Effector memory CD4-positive, alpha-beta T cell (primary cell): ENCODE measurements at regions not wholly inside any gene's neighbourhood (a gene's known extent, or its start where the extent isn't known, plus 50 kb on each side); places are given as distances from the start of the nearest gene placed in this dataset.

ENCODE experiments used
- DNase-seq, 3 donors: peaks; one replicate each; pipeline ENCODE4 v3.0.0-alpha.2; 2020
- H3K27ac ChIP-seq: 2 replicates; pipeline ENCODE4 v1.7.0; 2013; ENCODE audit warnings: mild to moderate bottlenecking, low read length, moderate library complexity; ENCODE audit not compliant: insufficient read depth, poor library complexity, severe bottlenecking
- H3K27me3 ChIP-seq: replicated peaks from 2 replicates; pipeline ENCODE4 v1.7.0; 2013; ENCODE audit warnings: mild to moderate bottlenecking, low read length; ENCODE audit not compliant: insufficient read depth, control insufficient read depth, poor library complexity, severe bottlenecking
- H3K36me3 ChIP-seq: 2 replicates; pipeline ENCODE4 v1.7.0; 2013; ENCODE audit warnings: mild to moderate bottlenecking, low read length, moderate library complexity; ENCODE audit not compliant: control insufficient read depth, insufficient read depth
- H3K4me1 ChIP-seq: 2 replicates; pipeline ENCODE4 v1.7.0; 2013; ENCODE audit warnings: low read length, mild to moderate bottlenecking; ENCODE audit not compliant: control insufficient read depth, insufficient read depth, poor library complexity, severe bottlenecking
- H3K4me3 ChIP-seq: 2 replicates; pipeline ENCODE4 v1.7.0; 2013; ENCODE audit warnings: low read length, low read depth, mild to moderate bottlenecking; ENCODE audit not compliant: insufficient read depth, poor library complexity, severe bottlenecking
- H3K9me3 ChIP-seq: 2 replicates; pipeline ENCODE4 v1.7.0; 2013; ENCODE audit warnings: mild to moderate bottlenecking, low read length, moderate library complexity; ENCODE audit not compliant: control insufficient read depth

DNA sequence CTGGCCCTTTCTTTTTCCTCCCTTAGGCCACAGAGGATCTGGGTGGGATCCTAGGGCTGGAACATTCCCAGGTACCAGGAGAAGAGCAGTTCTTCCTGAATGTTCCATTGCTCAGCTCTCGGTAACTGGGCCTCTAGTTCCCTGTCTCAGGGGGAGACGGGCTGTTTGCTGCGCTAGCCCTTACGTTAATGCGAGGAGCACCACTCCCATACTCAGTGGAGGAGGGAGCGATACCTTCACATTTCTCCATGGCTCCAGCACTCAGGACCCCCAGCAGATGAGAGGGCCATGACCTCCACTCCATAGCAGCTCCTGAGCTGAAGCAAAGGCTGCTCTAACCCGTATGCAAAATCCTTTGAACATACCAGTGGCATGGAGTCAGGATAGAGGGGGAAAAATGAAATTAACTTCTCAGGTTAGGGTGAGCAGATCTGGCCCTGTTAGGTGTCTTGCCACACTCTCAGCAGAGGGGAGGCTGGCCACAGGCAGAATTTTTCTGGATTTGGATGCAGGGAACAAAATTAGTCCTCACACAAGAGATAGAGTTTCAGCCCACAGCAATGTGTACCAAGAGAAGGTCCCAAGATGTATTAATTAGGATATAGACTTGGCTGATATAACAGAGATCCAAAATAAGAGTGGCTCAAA lies 206.7 kb downstream of the ZFP36L2 start:
- no peak for DNase-seq
- H3K4me1 ChIP-seq = no peaks in the 10 kb centered on the region
- no peaks in the 10 kb centered on the region for H3K27me3 ChIP-seq
- no peaks in the 10 kb centered on the region for H3K36me3 ChIP-seq
- H3K4me3 ChIP-seq = no peak overlapping the region
- no peak overlapping the region for H3K27ac ChIP-seq
- H3K9me3 ChIP-seq = peaks cover 3% of the 10 kb centered on the region

DNA sequence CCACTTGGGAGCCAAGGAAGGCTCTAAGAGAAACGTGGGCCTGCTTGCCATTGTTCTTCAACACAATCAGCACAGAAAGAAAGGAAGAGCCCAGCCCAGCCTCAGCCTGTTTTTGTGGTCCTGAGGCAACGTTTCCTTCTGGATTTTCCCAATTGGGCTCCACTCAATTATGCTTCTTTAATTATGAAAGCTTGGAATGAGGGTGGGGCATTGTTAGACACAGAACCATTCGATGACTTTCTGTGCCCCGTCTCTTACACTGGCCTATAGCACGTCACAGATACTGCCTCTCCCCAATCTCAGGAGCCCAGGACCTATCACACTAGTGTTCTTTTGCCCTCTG lies 207.4 kb downstream of the ZFP36L2 start:
- H3K4me1 ChIP-seq = no peaks in the 10 kb centered on the region
- no peak overlapping the region for H3K4me3 ChIP-seq
- no peak overlapping the region for H3K27ac ChIP-seq
- no peaks in the 10 kb centered on the region for H3K27me3 ChIP-seq
- no peak for DNase-seq
- no peaks in the 10 kb centered on the region for H3K36me3 ChIP-seq
- peaks cover 3% of the 10 kb centered on the region for H3K9me3 ChIP-seq

DNA sequence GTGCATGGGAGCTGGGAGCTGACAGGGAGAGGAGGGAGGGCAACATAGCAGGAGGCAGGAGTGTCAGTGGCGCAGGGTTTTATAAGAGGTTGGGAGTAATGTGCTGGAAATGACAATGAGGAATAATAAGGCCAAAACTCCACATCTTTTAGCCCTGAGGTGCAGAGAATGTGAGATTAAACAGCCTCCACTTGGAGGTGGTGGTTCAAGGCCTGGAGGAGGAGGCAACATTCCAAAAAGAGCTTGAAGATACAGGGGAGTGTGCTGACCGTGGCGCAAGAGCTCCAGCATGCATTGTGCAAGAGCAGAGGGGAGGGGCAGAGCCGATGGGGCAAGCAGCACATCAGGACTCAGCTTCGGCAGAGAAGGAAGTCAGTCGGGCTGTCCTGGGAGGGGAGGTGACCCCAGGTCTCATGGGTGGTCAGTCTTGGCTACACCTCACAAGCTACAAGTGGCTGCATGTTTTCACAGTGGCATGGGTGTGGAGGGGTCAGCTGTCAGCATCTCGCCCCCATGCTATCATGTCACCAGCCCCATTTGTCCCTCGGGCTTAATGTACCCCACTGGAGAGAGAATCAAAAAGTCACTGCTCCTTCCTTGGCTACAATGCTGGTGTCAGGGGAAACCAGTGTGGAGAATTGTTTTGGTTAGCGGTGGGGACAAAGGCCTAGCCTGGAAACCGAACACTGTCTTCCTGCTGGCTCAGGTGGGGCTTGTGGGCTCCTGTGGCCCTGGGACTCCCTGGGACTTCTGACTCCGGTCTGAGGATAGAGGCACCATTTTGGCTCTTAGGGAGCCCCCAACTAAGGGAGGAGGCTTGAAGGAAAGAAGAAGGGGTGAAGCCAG lies 208.0 kb downstream of the ZFP36L2 start:
- no peaks in the 10 kb centered on the region for H3K4me1 ChIP-seq
- H3K27ac ChIP-seq = no peak overlapping the region

DNA sequence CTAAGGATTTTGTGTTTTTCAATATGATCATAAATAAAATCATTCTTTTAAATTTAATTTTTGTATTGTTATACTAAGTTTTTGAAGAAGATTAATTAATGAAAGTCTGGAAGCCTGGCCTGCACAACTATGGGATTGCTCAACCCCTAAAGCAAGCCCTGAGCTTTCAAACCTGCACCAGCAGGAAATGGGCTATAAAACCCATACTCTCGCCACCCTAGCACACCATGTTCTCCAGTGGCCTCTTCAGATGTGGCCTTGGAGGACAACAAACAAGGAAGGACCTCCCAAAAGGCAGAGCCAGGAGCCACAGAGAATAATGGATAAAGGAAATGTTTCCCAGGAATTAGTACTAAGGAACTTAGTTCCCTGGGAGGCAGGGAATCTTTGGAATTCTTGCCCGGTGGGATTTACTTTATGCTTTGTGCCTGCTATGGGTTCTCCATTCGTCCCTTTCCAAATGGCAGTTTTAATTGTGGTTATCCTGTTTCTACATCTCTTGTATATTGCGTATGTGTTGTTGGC lies 212.5 kb downstream of the ZFP36L2 start:
- H3K36me3 ChIP-seq = no peaks in the 10 kb centered on the region
- H3K4me3 ChIP-seq = no peak overlapping the region
- no peaks in the 10 kb centered on the region for H3K4me1 ChIP-seq
- no peak for DNase-seq
- no peaks in the 10 kb centered on the region for H3K9me3 ChIP-seq
- H3K27ac ChIP-seq = no peak overlapping the region
- no peaks in the 10 kb centered on the region for H3K27me3 ChIP-seq

More for the DNA sequence above, 208.0 kb downstream of the ZFP36L2 start:
- H3K27me3 ChIP-seq = no peaks in the 10 kb centered on the region
- no peak overlapping the region for H3K4me3 ChIP-seq
- no peak for DNase-seq
- H3K36me3 ChIP-seq = no peaks in the 10 kb centered on the region
- H3K9me3 ChIP-seq = peaks cover 3% of the 10 kb centered on the region

DNA sequence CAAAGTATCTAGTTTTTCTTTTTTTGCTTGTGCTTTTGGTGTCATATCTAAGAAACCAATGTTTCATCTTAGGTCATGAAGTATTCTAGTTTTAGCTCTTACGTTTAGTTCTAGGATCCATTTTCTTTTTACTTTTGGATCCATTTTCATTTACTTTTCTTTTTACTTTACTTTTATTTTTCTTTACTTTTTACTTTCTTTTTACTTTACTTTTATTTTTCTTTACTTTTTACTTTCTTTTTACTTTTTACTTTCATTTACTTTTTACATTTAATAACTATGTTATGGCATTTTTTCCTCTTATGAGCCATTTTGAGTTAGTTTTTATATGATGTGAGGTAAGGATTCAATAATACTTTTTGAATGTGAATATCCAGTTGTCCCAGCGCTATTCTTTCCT lies 213.4 kb downstream of the ZFP36L2 start:
- H3K9me3 ChIP-seq = no peaks in the 10 kb centered on the region
- no peak overlapping the region for H3K27ac ChIP-seq
- no peaks in the 10 kb centered on the region for H3K4me1 ChIP-seq
- H3K4me3 ChIP-seq = no peak overlapping the region
- DNase-seq = no peak
- no peaks in the 10 kb centered on the region for H3K27me3 ChIP-seq
- H3K36me3 ChIP-seq = no peaks in the 10 kb centered on the region

DNA sequence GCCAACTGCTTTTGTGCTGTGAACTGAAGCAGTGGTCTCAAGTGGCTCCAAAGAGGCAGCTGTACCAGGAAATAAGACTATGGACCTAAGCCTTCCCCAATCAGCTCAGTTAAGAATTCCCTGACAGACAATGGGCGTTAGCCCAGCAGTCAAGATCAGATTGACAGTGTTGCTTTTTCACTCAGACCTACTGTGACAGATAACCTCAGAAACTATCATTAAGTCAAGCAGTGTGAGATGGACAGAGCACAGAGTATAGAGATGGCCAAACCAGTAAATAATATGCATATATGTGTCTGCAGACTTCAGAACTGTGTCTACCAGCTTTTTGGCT lies 215.3 kb downstream of the ZFP36L2 start:
- no peaks in the 10 kb centered on the region for H3K4me1 ChIP-seq
- H3K4me3 ChIP-seq = no peak overlapping the region
- DNase-seq = no peak
- no peaks in the 10 kb centered on the region for H3K36me3 ChIP-seq
- H3K27me3 ChIP-seq = no peaks in the 10 kb centered on the region
- H3K27ac ChIP-seq = no peak overlapping the region
- no peaks in the 10 kb centered on the region for H3K9me3 ChIP-seq

DNA sequence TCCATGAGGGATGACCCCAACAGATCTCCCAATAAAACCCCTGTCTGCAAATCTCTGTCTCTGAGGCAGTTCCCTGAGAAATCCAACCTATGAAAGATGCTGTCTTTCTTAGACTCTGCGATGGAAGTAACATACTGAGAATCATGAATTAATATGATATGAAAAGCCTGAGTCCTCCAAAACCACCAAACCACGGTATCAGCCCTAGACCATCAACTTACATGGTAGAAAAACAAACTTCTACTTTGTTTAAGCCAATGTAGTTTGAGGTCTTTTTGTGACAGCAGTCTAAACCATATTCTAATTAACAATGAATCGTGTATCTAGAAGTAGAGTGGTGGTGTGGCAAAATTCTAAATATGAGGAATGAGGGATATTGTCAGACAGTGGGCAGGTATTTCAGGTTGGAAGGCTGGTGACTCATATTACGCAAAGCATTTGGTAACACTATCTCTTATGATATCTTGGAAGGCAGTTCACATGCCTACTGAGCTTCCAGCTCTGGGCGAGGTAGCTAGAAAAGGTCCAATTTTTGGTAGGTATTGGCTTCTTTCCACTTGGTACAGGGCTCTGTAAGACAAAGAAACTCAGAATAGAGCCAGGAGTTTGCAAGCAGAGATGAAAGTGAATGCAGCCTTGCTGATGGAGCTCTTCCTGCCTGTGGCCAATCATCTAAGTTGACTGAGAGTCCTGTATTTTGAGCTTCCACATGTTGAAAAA lies 215.8 kb downstream of the ZFP36L2 start:
- Histone ChIP-seq H3K4me3 (no peak overlapping the region), H3K36me3 (no peaks in the 10 kb centered on the region), H3K27ac (no peak overlapping the region), H3K9me3 (no peaks in the 10 kb centered on the region), H3K27me3 (no peaks in the 10 kb centered on the region), H3K4me1 (no peaks in the 10 kb centered on the region)
- DNase-seq = no peak

DNA sequence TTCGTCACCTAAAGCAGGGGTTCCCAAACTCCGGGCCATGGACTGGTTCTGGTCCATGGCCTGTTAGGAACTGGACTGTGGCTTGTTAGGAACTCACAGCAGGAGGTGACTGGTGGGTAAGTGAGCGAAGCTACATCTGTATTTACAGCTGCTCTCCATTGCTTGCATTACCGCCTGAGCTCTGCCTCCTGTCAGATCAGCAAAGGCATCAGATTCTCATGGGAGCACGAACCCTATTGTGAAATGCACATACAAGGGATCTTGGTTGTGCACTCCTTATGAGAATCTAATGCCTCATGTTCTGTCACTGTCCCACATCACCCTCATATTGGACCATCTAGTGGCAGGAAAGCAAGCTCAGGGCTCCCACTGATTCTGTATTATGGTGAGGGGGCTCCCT lies 217.0 kb downstream of the ZFP36L2 start:
- Histone ChIP-seq H3K36me3 (no peaks in the 10 kb centered on the region), H3K4me1 (no peaks in the 10 kb centered on the region), H3K4me3 (no peak overlapping the region), H3K27me3 (no peaks in the 10 kb centered on the region), H3K27ac (no peak overlapping the region), H3K9me3 (no peaks in the 10 kb centered on the region)
- DNase-seq = no peak

DNA sequence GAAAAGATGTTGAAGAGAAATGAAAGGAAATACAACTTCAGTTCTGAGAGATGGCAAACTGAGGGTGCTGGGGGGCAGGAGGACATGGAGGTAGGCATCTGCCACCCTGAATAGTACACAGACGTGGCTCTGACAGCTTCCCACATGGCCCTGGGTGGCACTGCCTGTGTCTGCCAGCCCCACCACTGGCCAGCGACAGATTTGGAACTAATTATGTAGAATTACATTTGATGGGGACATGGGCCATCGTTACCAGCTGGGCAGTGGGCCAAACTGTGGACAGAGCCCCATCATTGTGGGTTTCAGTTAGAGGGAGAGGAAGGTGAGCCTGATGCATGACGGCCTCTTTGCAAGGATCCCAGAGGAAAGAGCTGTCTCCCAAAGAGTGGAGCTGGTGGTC lies 216.0 kb upstream of the HAAO start:
- Histone ChIP-seq H3K27me3 (no peaks in the 10 kb centered on the region), H3K4me3 (no peak overlapping the region), H3K9me3 (no peaks in the 10 kb centered on the region), H3K27ac (no peak overlapping the region), H3K36me3 (no peaks in the 10 kb centered on the region), H3K4me1 (no peaks in the 10 kb centered on the region)
- no peak for DNase-seq

DNA sequence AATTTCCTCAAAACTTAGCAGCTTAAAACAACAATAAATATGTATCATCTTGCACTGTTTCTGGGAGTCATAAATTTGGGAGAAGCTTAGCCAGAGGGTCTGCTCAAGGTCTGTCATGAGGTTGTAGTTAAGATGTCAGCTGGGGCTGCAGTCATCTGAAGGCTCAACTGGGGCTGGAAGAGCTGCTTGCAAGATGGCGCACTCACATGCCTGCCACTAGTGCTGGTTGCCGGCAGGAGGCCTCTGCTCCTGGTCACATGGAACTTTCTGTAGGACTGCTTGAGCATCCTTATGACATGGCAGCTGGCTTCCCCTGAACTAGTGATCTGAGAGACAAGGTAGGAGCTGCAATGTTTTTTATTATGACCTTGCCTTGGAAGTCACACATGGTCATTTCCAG lies 215.5 kb upstream of the HAAO start:
- DNase-seq = no peak
- H3K4me3 ChIP-seq = no peak overlapping the region
- no peaks in the 10 kb centered on the region for H3K27me3 ChIP-seq
- no peaks in the 10 kb centered on the region for H3K9me3 ChIP-seq
- H3K36me3 ChIP-seq = no peaks in the 10 kb centered on the region
- no peaks in the 10 kb centered on the region for H3K4me1 ChIP-seq
- H3K27ac ChIP-seq = no peak overlapping the region
